ENCODE measurements at regions not wholly inside any gene's neighbourhood (a gene's known extent, or its start where the extent isn't known, plus 50 kb on each side); places are given as distances from the start of the nearest gene placed in this dataset.

DNA sequence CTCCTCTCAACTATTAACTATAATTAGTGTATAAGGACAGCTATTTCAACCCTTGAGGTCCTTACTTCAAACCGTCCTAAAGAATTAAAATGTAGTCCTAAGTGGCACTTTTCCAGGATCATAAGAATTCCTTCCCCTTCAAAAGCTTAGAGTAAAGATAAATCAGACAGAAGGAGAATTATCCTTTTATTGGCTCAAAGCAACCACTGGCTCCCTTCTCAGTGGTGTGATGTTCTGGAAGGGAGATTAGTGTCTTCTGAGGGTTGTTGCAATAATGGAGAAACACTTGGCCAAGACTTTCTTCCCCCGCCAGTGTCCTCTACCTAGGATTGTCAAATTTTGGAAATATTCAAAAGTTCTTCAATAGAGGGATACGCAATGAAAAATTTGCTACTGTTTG, 89.1 kb upstream of the PLEKHG1 start (continued):
- TF ChIP-seq, protein P1, sequence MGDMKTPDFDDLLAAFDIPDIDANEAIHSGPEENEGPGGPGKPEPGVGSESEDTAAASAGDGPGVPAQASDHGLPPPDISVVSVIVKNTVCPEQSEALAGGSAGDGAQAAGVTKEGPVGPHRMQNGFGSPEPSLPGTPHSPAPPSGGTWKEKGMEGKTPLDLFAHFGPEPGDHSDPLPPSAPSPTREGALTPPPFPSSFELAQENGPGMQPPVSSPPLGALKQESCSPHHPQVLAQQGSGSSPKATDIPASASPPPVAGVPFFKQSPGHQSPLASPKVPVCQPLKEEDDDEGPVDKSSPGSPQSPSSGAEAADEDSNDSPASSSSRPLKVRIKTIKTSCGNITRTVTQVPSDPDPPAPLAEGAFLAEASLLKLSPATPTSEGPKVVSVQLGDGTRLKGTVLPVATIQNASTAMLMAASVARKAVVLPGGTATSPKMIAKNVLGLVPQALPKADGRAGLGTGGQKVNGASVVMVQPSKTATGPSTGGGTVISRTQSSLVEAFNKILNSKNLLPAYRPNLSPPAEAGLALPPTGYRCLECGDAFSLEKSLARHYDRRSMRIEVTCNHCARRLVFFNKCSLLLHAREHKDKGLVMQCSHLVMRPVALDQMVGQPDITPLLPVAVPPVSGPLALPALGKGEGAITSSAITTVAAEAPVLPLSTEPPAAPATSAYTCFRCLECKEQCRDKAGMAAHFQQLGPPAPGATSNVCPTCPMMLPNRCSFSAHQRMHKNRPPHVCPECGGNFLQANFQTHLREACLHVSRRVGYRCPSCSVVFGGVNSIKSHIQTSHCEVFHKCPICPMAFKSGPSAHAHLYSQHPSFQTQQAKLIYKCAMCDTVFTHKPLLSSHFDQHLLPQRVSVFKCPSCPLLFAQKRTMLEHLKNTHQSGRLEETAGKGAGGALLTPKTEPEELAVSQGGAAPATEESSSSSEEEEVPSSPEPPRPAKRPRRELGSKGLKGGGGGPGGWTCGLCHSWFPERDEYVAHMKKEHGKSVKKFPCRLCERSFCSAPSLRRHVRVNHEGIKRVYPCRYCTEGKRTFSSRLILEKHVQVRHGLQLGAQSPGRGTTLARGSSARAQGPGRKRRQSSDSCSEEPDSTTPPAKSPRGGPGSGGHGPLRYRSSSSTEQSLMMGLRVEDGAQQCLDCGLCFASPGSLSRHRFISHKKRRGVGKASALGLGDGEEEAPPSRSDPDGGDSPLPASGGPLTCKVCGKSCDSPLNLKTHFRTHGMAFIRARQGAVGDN (CRISPR knock-in tag; IDR thresholded peaks at IDR 0.05): no peak
- TF ChIP-seq ZNF619 (CRISPR knock-in tag; IDR thresholded peaks at IDR 0.05) (no peak), NCOA1 (CRISPR knock-in tag; IDR thresholded peaks at IDR 0.05) (no peak), PAX8 (CRISPR knock-in tag; IDR thresholded peaks at IDR 0.05; ENCODE audit: borderline replicate concordance) (no peak), ZNF557 (CRISPR knock-in tag; IDR thresholded peaks at IDR 0.05) (no peak)

DNA sequence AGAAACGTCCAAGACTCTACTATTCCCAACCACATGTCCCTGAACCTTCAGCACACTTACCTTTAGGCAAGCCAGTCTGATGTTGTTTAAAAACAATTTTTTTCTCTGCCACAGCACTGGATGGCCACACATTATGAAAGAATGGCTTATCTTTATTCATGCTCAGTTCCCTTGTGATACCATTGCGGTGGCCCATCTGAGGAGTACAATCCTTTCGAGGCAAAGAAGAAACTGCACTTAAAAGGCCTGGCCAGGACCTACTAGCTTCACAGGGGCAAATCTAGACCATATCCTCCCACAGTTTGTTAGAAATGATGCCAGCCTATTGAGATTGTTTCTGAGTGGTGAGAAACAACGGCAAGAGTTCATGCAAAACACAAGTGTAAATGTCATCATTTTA, 88.4 kb upstream of the PLEKHG1 start:
- H3K4me1 ChIP-seq (ENCODE audit: insufficient read depth, low read length): no peaks in the 10 kb centered on the region
- 9% methylated on average over 4 of the region's 4 CpGs for WGBS (ENCODE audit: low lambda C conversion rate)
- H3K9me3 ChIP-seq (ENCODE audit: low read length): no peaks in the 10 kb centered on the region
- no TSS peak for BruUV-seq (replicated peaks)
- no peak overlapping the region for H2AFZ ChIP-seq (ENCODE audit: low read length)
- no peaks in the 10 kb centered on the region for H4K20me1 ChIP-seq (ENCODE audit: insufficient read depth, low read length)
- CTCF ChIA-PET (ENCODE audit: low intra/inter-chr PET ratio, low total read pairs): no interaction called here
- FAIRE-seq (no peak), DNase-seq (ENCODE audit: low spot score) (no peak), ATAC-seq (no peak)
- H3K27ac ChIP-seq (ENCODE audit: extremely low read length, insufficient read depth, low read length): no peak overlapping the region
- H3K9ac ChIP-seq (ENCODE audit: insufficient read depth, low read depth, low read length): no peak overlapping the region
- no peaks in the 10 kb centered on the region for H3K79me2 ChIP-seq (ENCODE audit: insufficient read depth, low read length)
- no peaks in the 10 kb centered on the region for H3K27me3 ChIP-seq (ENCODE audit: control insufficient read depth in 1 of 2, insufficient read depth in 2 of 2, low read length in 2 of 2)
- POLR2A ChIA-PET: no interaction called here
- no peak overlapping the region for H3K4me2 ChIP-seq (ENCODE audit: low read depth, low read length)
- in situ Hi-C loops (cut with HindIII; ENCODE audit: extremely low pct_ligation_motif_present, low pct_unique_long_range_greater_than_20kb): no loop called here
- intact Hi-C loops (cut with micrococcal nuclease; ENCODE audit: unreplicated experiment): no loop called here
- H3K36me3 ChIP-seq (replicated peaks in 1 of 2; ENCODE audit: control insufficient read depth in 1 of 2, insufficient read depth in 2 of 2, low read length in 2 of 2): no peaks in the 10 kb centered on the region
- H3K4me3 ChIP-seq (replicated peaks in 1 of 3; ENCODE audit: insufficient read depth in 1 of 3, low read depth in 2 of 3, low read length in 3 of 3): no peak overlapping the region
- TF ChIP-seq TBX3 (IDR thresholded peaks at IDR 0.05; ENCODE audit: borderline replicate concordance): no peak
- TF ChIP-seq CHD4 (IDR thresholded peaks at IDR 0.05; ENCODE audit: borderline replicate concordance, low read length): no peak
- TF ChIP-seq, protein P2, sequence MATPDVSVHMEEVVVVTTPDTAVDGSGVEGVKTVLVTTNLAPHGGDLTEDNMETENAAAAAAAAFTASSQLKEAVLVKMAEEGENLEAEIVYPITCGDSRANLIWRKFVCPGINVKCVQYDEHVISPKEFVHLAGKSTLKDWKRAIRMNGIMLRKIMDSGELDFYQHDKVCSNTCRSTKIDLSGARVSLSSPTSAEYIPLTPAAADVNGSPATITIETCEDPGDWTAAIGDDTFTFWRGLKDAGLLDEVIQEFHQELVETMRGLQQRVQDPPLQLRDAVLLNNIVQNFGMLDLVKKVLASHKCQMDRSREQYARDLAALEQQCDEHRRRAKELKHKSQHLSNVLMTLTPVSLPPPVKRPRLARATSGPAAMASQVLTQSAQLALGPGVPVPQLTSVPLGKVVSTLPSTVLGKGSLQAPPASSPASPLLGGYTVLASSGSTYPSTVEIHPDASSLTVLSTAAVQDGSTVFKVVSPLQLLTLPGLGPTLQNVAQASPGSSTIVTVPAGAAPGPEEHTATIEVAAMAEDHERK (CRISPR knock-in tag; IDR thresholded peaks at IDR 0.05; ENCODE audit: low read depth): no peak
- TF ChIP-seq, protein P3, sequence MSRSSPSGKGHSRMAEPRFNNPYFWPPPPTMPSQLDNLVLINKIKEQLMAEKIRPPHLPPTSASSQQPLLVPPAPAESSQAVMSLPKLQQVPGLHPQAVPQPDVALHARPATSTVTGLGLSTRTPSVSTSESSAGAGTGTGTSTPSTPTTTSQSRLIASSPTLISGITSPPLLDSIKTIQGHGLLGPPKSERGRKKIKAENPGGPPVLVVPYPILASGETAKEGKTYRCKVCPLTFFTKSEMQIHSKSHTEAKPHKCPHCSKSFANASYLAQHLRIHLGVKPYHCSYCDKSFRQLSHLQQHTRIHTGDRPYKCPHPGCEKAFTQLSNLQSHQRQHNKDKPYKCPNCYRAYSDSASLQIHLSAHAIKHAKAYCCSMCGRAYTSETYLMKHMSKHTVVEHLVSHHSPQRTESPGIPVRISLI (CRISPR knock-in tag; IDR thresholded peaks at IDR 0.05; ENCODE audit: borderline replicate concordance): no peak
- TF ChIP-seq, protein P4, sequence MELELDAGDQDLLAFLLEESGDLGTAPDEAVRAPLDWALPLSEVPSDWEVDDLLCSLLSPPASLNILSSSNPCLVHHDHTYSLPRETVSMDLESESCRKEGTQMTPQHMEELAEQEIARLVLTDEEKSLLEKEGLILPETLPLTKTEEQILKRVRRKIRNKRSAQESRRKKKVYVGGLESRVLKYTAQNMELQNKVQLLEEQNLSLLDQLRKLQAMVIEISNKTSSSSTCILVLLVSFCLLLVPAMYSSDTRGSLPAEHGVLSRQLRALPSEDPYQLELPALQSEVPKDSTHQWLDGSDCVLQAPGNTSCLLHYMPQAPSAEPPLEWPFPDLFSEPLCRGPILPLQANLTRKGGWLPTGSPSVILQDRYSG (CRISPR knock-in tag; IDR thresholded peaks at IDR 0.05): no peak
- no peak for TF ChIP-seq TBP (CRISPR knock-in tag; IDR thresholded peaks at IDR 0.05)
- TF ChIP-seq, protein P5, sequence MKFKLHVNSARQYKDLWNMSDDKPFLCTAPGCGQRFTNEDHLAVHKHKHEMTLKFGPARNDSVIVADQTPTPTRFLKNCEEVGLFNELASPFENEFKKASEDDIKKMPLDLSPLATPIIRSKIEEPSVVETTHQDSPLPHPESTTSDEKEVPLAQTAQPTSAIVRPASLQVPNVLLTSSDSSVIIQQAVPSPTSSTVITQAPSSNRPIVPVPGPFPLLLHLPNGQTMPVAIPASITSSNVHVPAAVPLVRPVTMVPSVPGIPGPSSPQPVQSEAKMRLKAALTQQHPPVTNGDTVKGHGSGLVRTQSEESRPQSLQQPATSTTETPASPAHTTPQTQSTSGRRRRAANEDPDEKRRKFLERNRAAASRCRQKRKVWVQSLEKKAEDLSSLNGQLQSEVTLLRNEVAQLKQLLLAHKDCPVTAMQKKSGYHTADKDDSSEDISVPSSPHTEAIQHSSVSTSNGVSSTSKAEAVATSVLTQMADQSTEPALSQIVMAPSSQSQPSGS (CRISPR knock-in tag; IDR thresholded peaks at IDR 0.05): no peak

Measured in HepG2 (cell line).